ENCODE measurements at regions not wholly inside any gene's neighbourhood (a gene's known extent, or its start where the extent isn't known, plus 50 kb on each side); places are given as distances from the start of the nearest gene placed in this dataset.

DNA sequence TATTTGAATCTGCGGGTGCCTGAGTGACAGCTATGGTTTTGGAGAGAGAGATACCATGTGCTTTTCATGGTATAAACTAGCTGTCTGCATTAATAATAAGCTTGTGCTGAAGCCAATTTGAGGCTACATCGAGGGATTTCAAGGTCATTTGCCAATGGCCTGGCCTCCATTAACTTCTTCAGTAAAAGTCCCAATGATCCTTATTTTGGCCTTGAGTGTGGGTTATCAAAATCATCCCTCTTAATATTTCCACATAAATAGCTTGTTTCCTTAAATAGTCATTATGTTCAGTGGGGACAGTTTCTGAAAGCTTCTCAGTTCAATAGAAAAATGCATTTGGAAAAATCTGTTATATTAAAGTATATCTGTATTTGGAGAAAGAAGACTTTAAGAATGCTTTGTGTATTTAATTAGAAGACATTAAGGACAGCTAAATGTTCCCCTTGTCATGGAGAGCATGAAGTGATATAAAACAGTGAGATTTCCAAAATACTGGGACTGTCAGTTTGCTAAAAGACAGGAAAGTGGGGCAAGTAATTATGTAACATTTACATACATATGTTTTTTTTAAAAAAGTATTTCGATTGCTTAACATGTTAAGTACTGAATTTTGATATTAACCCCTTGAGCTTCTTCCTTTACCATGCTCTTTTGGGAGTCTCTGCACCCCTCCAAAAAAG lies 355.5 kb upstream of the ZEB2 start:
- Mint-ChIP-seq H3K4me3 (ENCODE audit: unreplicated experiment) (no peak overlapping the region), H3K27ac (ENCODE audit: unreplicated experiment) (no peak overlapping the region), H3K36me3 (ENCODE audit: low read depth, unreplicated experiment) (no peaks in the 10 kb centered on the region), H3K27me3 (ENCODE audit: low read depth, unreplicated experiment) (no peaks in the 10 kb centered on the region), H3K4me1 (ENCODE audit: low read depth, unreplicated experiment) (no peaks in the 10 kb centered on the region), H3K9me3 (ENCODE audit: unreplicated experiment) (no peaks in the 10 kb centered on the region)
- Histone ChIP-seq H3K9ac (ENCODE audit: low read length) (no peak overlapping the region), H3K4me1 (ENCODE audit: insufficient read depth, low read length) (no peaks in the 10 kb centered on the region), H4K20me1 (ENCODE audit: insufficient read depth, low read length) (no peaks in the 10 kb centered on the region), H3K27ac (ENCODE audit: low read depth, low read length) (no peak overlapping the region), H2AFZ (ENCODE audit: low read depth, low read length) (no peak overlapping the region), H3K9me3 (ENCODE audit: insufficient read depth, low read depth, low read length) (no peaks in the 10 kb centered on the region), H3K4me2 (ENCODE audit: low read length) (no peak overlapping the region), H3K4me3 (ENCODE audit: insufficient read depth, low read depth, low read length) (no peak overlapping the region), H3K79me2 (ENCODE audit: insufficient read depth, low read length) (no peaks in the 10 kb centered on the region), H3K36me3 (ENCODE audit: insufficient read depth, low read length) (no peaks in the 10 kb centered on the region), H3K27me3 (ENCODE audit: insufficient read depth, low read length) (no peaks in the 10 kb centered on the region)
- no peak for DNase-seq (ENCODE audit: low read depth)
- no peak for TF ChIP-seq EZH2 (IDR thresholded peaks at IDR 0.05; ENCODE audit: insufficient read depth, low read length)
- TF ChIP-seq, protein P1, sequence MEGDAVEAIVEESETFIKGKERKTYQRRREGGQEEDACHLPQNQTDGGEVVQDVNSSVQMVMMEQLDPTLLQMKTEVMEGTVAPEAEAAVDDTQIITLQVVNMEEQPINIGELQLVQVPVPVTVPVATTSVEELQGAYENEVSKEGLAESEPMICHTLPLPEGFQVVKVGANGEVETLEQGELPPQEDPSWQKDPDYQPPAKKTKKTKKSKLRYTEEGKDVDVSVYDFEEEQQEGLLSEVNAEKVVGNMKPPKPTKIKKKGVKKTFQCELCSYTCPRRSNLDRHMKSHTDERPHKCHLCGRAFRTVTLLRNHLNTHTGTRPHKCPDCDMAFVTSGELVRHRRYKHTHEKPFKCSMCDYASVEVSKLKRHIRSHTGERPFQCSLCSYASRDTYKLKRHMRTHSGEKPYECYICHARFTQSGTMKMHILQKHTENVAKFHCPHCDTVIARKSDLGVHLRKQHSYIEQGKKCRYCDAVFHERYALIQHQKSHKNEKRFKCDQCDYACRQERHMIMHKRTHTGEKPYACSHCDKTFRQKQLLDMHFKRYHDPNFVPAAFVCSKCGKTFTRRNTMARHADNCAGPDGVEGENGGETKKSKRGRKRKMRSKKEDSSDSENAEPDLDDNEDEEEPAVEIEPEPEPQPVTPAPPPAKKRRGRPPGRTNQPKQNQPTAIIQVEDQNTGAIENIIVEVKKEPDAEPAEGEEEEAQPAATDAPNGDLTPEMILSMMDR (IDR thresholded peaks at IDR 0.05; ENCODE audit: insufficient read depth, low read depth, low read length) = no peak
- no peak for FAIRE-seq

DNA sequence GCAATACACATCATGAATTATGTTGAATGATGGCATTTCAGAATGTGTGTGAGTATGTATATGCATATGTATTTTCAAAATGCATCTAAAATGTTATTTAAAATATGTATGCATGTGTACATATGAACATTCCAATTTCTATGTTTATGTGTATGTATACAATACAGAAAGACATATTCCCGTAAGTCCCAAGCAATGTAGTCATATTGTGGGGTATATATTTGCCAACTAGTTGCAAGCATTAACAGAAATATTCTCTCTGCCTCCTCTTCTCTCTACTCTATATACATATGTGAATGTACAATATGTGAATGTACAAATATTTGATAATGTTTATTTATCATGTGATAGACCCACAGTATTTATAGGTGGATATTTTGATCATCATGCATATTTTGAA lies 345.8 kb upstream of the ZEB2 start:
- Histone ChIP-seq H3K36me3 (ENCODE audit: insufficient read depth, low read length) (no peaks in the 10 kb centered on the region), H2AFZ (ENCODE audit: low read depth, low read length) (no peak overlapping the region), H4K20me1 (ENCODE audit: insufficient read depth, low read length) (no peaks in the 10 kb centered on the region), H3K4me3 (ENCODE audit: insufficient read depth, low read depth, low read length) (no peak overlapping the region), H3K79me2 (ENCODE audit: insufficient read depth, low read length) (no peaks in the 10 kb centered on the region), H3K9me3 (ENCODE audit: insufficient read depth, low read depth, low read length) (no peaks in the 10 kb centered on the region), H3K9ac (ENCODE audit: low read length) (no peak overlapping the region), H3K4me2 (ENCODE audit: low read length) (no peak overlapping the region), H3K27ac (ENCODE audit: low read depth, low read length) (no peak overlapping the region), H3K4me1 (ENCODE audit: insufficient read depth, low read length) (no peaks in the 10 kb centered on the region), H3K27me3 (ENCODE audit: insufficient read depth, low read length) (no peaks in the 10 kb centered on the region)
- no peaks in the 10 kb centered on the region for H3K9me3 Mint-ChIP-seq (ENCODE audit: unreplicated experiment)
- no peak overlapping the region for H3K4me3 Mint-ChIP-seq (ENCODE audit: unreplicated experiment)
- no peak for DNase-seq (ENCODE audit: low read depth)
- no peak for FAIRE-seq
- H3K36me3 Mint-ChIP-seq (ENCODE audit: low read depth, unreplicated experiment) = no peaks in the 10 kb centered on the region
- no peak overlapping the region for H3K27ac Mint-ChIP-seq (ENCODE audit: unreplicated experiment)
- no peaks in the 10 kb centered on the region for H3K27me3 Mint-ChIP-seq (ENCODE audit: low read depth, unreplicated experiment)
- H3K4me1 Mint-ChIP-seq (ENCODE audit: low read depth, unreplicated experiment) = no peaks in the 10 kb centered on the region
- TF ChIP-seq, protein P1 (IDR thresholded peaks at IDR 0.05; ENCODE audit: insufficient read depth, low read depth, low read length) = no peak
- TF ChIP-seq EZH2 (IDR thresholded peaks at IDR 0.05; ENCODE audit: insufficient read depth, low read length) = no peak

DNA sequence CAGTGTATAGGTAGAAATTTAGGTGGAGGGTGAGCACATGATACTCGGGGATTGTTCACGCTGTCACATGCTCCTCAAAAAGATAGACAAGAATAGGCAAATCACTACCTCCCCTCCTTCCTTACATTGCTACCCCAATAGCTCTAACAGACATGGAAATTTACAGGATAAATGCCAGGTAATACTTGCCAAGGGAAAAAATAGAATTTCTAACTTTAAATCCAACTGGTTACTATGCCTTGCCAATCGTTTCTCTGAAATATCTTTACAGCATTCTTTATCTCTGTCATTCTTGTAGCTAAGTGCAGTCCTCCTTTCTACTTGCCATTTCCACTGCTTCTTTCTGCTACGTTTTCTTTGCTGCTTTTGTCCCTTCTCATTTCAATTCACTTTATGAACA lies 339.8 kb upstream of the ZEB2 start:
- no peaks in the 10 kb centered on the region for H3K4me1 ChIP-seq (ENCODE audit: insufficient read depth, low read length)
- DNase-seq (ENCODE audit: low read depth) (no peak), FAIRE-seq (no peak)
- H3K4me2 ChIP-seq (ENCODE audit: low read length) = no peak overlapping the region
- Mint-ChIP-seq H3K4me1 (ENCODE audit: low read depth, unreplicated experiment) (no peaks in the 10 kb centered on the region), H3K4me3 (ENCODE audit: unreplicated experiment) (no peak overlapping the region), H3K27ac (ENCODE audit: unreplicated experiment) (no peak overlapping the region), H3K27me3 (ENCODE audit: low read depth, unreplicated experiment) (no peaks in the 10 kb centered on the region), H3K36me3 (ENCODE audit: low read depth, unreplicated experiment) (no peaks in the 10 kb centered on the region), H3K9me3 (ENCODE audit: unreplicated experiment) (no peaks in the 10 kb centered on the region)
- no peak overlapping the region for H2AFZ ChIP-seq (ENCODE audit: low read depth, low read length)
- H3K4me3 ChIP-seq (ENCODE audit: insufficient read depth, low read depth, low read length) = no peak overlapping the region
- H3K36me3 ChIP-seq (ENCODE audit: insufficient read depth, low read length) = no peaks in the 10 kb centered on the region
- H3K27ac ChIP-seq (ENCODE audit: low read depth, low read length) = no peak overlapping the region
- TF ChIP-seq EZH2 (IDR thresholded peaks at IDR 0.05; ENCODE audit: insufficient read depth, low read length) = no peak
- TF ChIP-seq, protein P1 (IDR thresholded peaks at IDR 0.05; ENCODE audit: insufficient read depth, low read depth, low read length) = no peak
- H4K20me1 ChIP-seq (ENCODE audit: insufficient read depth, low read length) = no peaks in the 10 kb centered on the region
- H3K9me3 ChIP-seq (ENCODE audit: insufficient read depth, low read depth, low read length) = no peaks in the 10 kb centered on the region
- H3K27me3 ChIP-seq (ENCODE audit: insufficient read depth, low read length) = no peaks in the 10 kb centered on the region
- H3K79me2 ChIP-seq (ENCODE audit: insufficient read depth, low read length) = no peaks in the 10 kb centered on the region
- H3K9ac ChIP-seq (ENCODE audit: low read length) = no peak overlapping the region

Measured in astrocyte (in vitro differentiated cells and primary cell).